ENCODE measurements at regions not wholly inside any gene's neighbourhood (a gene's known extent, or its start where the extent isn't known, plus 50 kb on each side); places are given as distances from the start of the nearest gene placed in this dataset.

DNA sequence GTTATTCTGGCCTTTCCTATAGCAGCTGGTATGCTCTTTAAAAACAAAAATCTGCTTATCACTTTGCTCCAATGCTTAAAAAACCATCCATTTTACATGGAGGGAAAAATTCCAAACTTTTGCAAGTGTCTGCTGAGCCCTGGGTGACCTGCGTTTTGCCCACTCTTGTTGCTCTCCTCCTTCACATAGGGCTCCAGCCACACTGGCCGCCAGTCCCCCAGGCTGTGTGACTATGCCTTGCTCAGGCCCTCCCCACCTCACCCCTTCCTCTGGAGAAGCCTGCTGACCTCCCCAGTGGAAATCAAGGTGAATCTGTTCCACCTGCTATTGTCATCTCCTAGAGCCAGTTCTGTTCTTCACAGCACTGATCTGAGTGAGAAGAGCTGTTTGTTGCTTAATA is 126.9 kb downstream of the SLC25A47 start:
- Histone ChIP-seq H3K9me2 (replicated peaks; ENCODE audit: control insufficient read depth, low read length) (no peaks in the 10 kb centered on the region), H3K4me3 (ENCODE audit: low read length) (no peak overlapping the region), H3K4me2 (ENCODE audit: low read length) (no peak overlapping the region), H3K27ac (ENCODE audit: low read depth, low read length) (no peak overlapping the region), H3K36me3 (ENCODE audit: control insufficient read depth, low read length) (no peaks in the 10 kb centered on the region), H3K9me3 (ENCODE audit: control insufficient read depth, insufficient read depth, low read length) (no peaks in the 10 kb centered on the region), H4K20me1 (ENCODE audit: control insufficient read depth, insufficient read depth, low read depth, low read length) (no peaks in the 10 kb centered on the region), H3K27me3 (ENCODE audit: control insufficient read depth, low read length) (no peaks in the 10 kb centered on the region), H3K79me2 (ENCODE audit: control insufficient read depth, low read length) (no peaks in the 10 kb centered on the region), H3F3A (ENCODE audit: control insufficient read depth, insufficient read depth) (no peaks in the 10 kb centered on the region), H3K4me1 (ENCODE audit: control insufficient read depth, low read length) (no peaks in the 10 kb centered on the region)
- TF ChIP-seq, protein P1, sequence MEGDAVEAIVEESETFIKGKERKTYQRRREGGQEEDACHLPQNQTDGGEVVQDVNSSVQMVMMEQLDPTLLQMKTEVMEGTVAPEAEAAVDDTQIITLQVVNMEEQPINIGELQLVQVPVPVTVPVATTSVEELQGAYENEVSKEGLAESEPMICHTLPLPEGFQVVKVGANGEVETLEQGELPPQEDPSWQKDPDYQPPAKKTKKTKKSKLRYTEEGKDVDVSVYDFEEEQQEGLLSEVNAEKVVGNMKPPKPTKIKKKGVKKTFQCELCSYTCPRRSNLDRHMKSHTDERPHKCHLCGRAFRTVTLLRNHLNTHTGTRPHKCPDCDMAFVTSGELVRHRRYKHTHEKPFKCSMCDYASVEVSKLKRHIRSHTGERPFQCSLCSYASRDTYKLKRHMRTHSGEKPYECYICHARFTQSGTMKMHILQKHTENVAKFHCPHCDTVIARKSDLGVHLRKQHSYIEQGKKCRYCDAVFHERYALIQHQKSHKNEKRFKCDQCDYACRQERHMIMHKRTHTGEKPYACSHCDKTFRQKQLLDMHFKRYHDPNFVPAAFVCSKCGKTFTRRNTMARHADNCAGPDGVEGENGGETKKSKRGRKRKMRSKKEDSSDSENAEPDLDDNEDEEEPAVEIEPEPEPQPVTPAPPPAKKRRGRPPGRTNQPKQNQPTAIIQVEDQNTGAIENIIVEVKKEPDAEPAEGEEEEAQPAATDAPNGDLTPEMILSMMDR (IDR thresholded peaks at IDR 0.05; ENCODE audit: low read depth, low read length, poor library complexity, severe bottlenecking), result no peak
- TF ChIP-seq EZH2phosphoT487 (IDR thresholded peaks at IDR 0.05; ENCODE audit: borderline replicate concordance, low read length), result no peak

DNA sequence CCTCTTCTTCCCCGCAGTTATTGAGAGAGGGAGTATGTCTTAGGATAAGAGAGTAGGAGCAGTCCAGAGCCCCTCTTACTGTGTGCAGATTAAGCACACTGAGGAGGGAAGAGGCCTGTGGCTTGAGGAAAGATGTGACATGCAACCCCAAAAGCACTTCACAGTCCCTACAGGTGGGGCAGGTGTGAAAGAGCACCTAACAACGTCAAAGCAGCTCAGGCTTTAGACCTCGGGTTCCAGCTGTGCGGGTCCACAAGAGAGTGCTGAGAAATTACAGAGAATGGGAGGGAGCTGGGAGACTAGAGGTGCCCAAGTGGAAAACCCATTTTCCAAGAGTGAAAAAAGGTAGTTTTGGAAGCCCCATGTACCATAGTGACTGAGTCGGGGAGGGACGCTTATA is 127.6 kb downstream of the SLC25A47 start:
- TF ChIP-seq, protein P1 (IDR thresholded peaks at IDR 0.05; ENCODE audit: low read depth, low read length, poor library complexity, severe bottlenecking), result no peak
- TF ChIP-seq EZH2phosphoT487 (IDR thresholded peaks at IDR 0.05; ENCODE audit: borderline replicate concordance, low read length), result no peak
- Histone ChIP-seq H3K36me3 (ENCODE audit: control insufficient read depth, low read length) (no peaks in the 10 kb centered on the region), H3K4me1 (ENCODE audit: control insufficient read depth, low read length) (no peaks in the 10 kb centered on the region), H3K79me2 (ENCODE audit: control insufficient read depth, low read length) (no peaks in the 10 kb centered on the region), H3K9me2 (replicated peaks; ENCODE audit: control insufficient read depth, low read length) (no peaks in the 10 kb centered on the region), H3F3A (ENCODE audit: control insufficient read depth, insufficient read depth) (no peaks in the 10 kb centered on the region), H4K20me1 (ENCODE audit: control insufficient read depth, insufficient read depth, low read depth, low read length) (no peaks in the 10 kb centered on the region), H3K4me2 (ENCODE audit: low read length) (no peak overlapping the region), H3K27me3 (ENCODE audit: control insufficient read depth, low read length) (no peaks in the 10 kb centered on the region), H3K27ac (ENCODE audit: low read depth, low read length) (no peak overlapping the region), H3K9me3 (ENCODE audit: control insufficient read depth, insufficient read depth, low read length) (no peaks in the 10 kb centered on the region), H3K4me3 (ENCODE audit: low read length) (no peak overlapping the region)

GRCh38 chr14:100451264-100451663 is 128.1 kb downstream of the SLC25A47 start:
- no peaks in the 10 kb centered on the region for H3K36me3 ChIP-seq (ENCODE audit: control insufficient read depth, low read length)
- H3K79me2 ChIP-seq (ENCODE audit: control insufficient read depth, low read length), result no peaks in the 10 kb centered on the region
- no peaks in the 10 kb centered on the region for H3F3A ChIP-seq (ENCODE audit: control insufficient read depth, insufficient read depth)
- H3K4me3 ChIP-seq (ENCODE audit: low read length), result no peak overlapping the region
- no peaks in the 10 kb centered on the region for H3K27me3 ChIP-seq (ENCODE audit: control insufficient read depth, low read length)
- no peaks in the 10 kb centered on the region for H3K9me2 ChIP-seq (replicated peaks; ENCODE audit: control insufficient read depth, low read length)
- no peaks in the 10 kb centered on the region for H3K9me3 ChIP-seq (ENCODE audit: control insufficient read depth, insufficient read depth, low read length)
- H3K4me1 ChIP-seq (ENCODE audit: control insufficient read depth, low read length), result no peaks in the 10 kb centered on the region
- H3K4me2 ChIP-seq (ENCODE audit: low read length), result no peak overlapping the region
- TF ChIP-seq, protein P1 (IDR thresholded peaks at IDR 0.05; ENCODE audit: low read depth, low read length, poor library complexity, severe bottlenecking), result no peak
- no peak for TF ChIP-seq EZH2phosphoT487 (IDR thresholded peaks at IDR 0.05; ENCODE audit: borderline replicate concordance, low read length)
- H3K27ac ChIP-seq (ENCODE audit: low read depth, low read length), result no peak overlapping the region
- no peaks in the 10 kb centered on the region for H4K20me1 ChIP-seq (ENCODE audit: control insufficient read depth, insufficient read depth, low read depth, low read length)

DNA sequence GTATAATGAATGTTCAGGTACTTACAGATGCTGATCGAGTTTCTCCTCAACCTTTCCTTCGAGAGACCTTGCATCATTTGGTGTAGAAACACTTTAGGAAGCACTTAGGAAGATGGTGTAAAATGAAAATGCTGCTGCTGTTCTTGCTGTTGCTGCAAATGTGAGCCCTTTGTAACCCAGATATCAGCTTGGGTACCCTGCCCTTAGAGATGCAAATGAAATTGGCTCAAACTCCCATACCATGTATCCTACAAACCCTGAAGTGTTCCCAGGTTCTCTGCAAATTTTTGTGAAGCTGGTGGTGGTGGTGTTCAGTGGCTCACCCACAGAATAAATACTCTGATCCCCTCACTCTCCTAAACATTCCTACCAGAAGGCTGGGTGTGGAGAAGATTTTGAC is 130.8 kb downstream of the SLC25A47 start:
- Histone ChIP-seq H3K9me3 (ENCODE audit: control insufficient read depth, insufficient read depth, low read length) (no peaks in the 10 kb centered on the region), H3K79me2 (ENCODE audit: control insufficient read depth, low read length) (no peaks in the 10 kb centered on the region), H4K20me1 (ENCODE audit: control insufficient read depth, insufficient read depth, low read depth, low read length) (no peaks in the 10 kb centered on the region), H3K36me3 (ENCODE audit: control insufficient read depth, low read length) (no peaks in the 10 kb centered on the region), H3K9me2 (replicated peaks; ENCODE audit: control insufficient read depth, low read length) (no peaks in the 10 kb centered on the region), H3K4me1 (ENCODE audit: control insufficient read depth, low read length) (no peaks in the 10 kb centered on the region), H3K27me3 (ENCODE audit: control insufficient read depth, low read length) (0 out of 2 replicates have a peak, but pooled peaks cover 4% of the 10 kb centered on the region), H3K27ac (ENCODE audit: low read depth, low read length) (no peak overlapping the region), H3F3A (ENCODE audit: control insufficient read depth, insufficient read depth) (no peaks in the 10 kb centered on the region), H3K4me2 (ENCODE audit: low read length) (no peak overlapping the region), H3K4me3 (ENCODE audit: low read length) (no peak overlapping the region)
- TF ChIP-seq, protein P1 (IDR thresholded peaks at IDR 0.05; ENCODE audit: low read depth, low read length, poor library complexity, severe bottlenecking), result no peak
- TF ChIP-seq EZH2phosphoT487 (IDR thresholded peaks at IDR 0.05; ENCODE audit: borderline replicate concordance, low read length), result no peak

Measured in DOHH2 (cell line).